Brain microvascular endothelial cell (primary cell): ENCODE measurements at regions not wholly inside any gene's neighbourhood (a gene's known extent, or its start where the extent isn't known, plus 50 kb on each side); places are given as distances from the start of the nearest gene placed in this dataset.

Source experiments
- DNase-seq: peaks from one replicate; pipeline ENCODE4 v3.0.0-alpha.2; 2020
- H3K27ac ChIP-seq: fragments of 250-450 bp; sonication (Bioruptor Pico); 2 replicates; pipeline ENCODE4 v1.5.1; 2020; ENCODE audit warnings: mild to moderate bottlenecking, moderate library complexity
- H3K27me3 ChIP-seq: fragments of 250-450 bp; sonication (Bioruptor Pico); replicated peaks from 2 replicates; pipeline ENCODE4 v1.5.1; 2020; ENCODE audit warnings: mild to moderate bottlenecking
- H3K36me3 ChIP-seq: fragments of 250-450 bp; sonication (Bioruptor Pico); replicated peaks from 2 replicates; pipeline ENCODE4 v1.5.1; 2020; ENCODE audit warnings: mild to moderate bottlenecking
- H3K4me3 ChIP-seq: 2 replicates; pipeline ENCODE4 v1.5.1; 2011; ENCODE audit warnings: low read depth, mild to moderate bottlenecking, control low read depth, low read length, moderate library complexity
- in situ Hi-C: cut with HindIII; loops from 2 replicates; pipeline ENCODE4 v1.10.0; 2017; ENCODE audit warnings: low sequenced_read_pairs, low pct_ligation_motif_present
- TF ChIP-seq, protein P1 (sequence below): IDR thresholded peaks from 2 replicates; pipeline ENCODE4 v1.5.1; 2011; ENCODE audit warnings: low read depth, mild to moderate bottlenecking, moderate library complexity, low read length, control low read depth, inconsistent platforms; ENCODE audit errors: missing control alignments

DNA sequence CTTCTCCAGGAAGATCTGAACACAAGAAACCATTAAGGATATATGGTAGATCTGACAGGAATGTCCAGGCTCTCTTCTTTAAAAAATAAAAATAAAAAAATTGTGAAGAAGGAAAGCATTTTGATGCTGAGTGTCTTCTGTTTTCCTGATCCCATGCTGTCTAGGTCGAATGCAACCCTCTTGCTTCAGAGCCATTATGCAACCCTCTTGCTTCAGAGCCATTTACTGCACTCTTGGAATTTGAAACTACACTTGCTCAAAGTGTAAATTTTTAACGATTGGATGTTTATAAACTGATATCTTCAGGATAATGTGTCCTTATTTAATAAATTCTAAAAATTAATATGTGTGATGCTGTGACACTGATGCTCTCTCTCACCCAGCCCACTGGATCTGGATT is 505.1 kb downstream of the DNAH5 start:
- TF ChIP-seq, protein P1, sequence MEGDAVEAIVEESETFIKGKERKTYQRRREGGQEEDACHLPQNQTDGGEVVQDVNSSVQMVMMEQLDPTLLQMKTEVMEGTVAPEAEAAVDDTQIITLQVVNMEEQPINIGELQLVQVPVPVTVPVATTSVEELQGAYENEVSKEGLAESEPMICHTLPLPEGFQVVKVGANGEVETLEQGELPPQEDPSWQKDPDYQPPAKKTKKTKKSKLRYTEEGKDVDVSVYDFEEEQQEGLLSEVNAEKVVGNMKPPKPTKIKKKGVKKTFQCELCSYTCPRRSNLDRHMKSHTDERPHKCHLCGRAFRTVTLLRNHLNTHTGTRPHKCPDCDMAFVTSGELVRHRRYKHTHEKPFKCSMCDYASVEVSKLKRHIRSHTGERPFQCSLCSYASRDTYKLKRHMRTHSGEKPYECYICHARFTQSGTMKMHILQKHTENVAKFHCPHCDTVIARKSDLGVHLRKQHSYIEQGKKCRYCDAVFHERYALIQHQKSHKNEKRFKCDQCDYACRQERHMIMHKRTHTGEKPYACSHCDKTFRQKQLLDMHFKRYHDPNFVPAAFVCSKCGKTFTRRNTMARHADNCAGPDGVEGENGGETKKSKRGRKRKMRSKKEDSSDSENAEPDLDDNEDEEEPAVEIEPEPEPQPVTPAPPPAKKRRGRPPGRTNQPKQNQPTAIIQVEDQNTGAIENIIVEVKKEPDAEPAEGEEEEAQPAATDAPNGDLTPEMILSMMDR: no peak
- Histone ChIP-seq H3K4me3 (no peak overlapping the region), H3K27me3 (no peaks in the 10 kb centered on the region), H3K27ac (no peak overlapping the region), H3K36me3 (no peaks in the 10 kb centered on the region)
- DNase-seq: no peak
- in situ Hi-C loops: no loop called here

- in situ Hi-C loops: no loop called here
- no peaks in the 10 kb centered on the region for H3K27me3 ChIP-seq
Measured at GRCh38 chr5:13427827-13428557, 516.5 kb downstream of the DNAH5 start.

DNA sequence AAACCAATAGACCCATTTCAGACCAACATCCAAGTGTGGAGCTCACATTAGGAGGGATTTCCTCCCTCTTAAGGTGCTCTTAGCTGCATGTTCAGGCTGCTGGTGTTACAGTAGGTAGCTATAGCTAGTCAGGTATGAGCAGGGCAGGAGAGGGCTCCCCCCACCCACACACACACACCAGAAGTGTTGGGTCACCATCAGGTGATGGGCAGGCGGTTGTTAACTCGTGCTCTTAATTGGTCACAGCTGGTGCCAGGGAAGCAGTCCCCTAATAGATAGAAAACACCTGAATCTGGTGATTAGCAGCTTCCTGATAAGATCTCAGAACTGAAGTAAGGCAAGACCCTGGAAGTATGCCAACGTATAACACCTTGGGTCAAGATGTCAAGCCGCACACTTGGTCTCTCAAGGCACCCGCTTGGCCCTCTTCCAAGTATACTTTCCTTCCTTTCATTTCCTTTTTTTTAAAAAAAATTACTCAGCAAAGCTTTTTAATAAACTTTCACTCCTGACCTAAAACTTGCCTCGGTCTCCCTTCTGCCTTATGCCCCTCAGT is 532.4 kb downstream of the DNAH5 start:
- Histone ChIP-seq H3K4me3 (no peak overlapping the region), H3K36me3 (no peaks in the 10 kb centered on the region), H3K27me3 (no peaks in the 10 kb centered on the region), H3K27ac (no peak overlapping the region)
- no peak for DNase-seq
- in situ Hi-C loops: no loop called here
- TF ChIP-seq, protein P1: no peak

More at GRCh38 chr5:13427827-13428557, 516.5 kb downstream of the DNAH5 start:
- H3K36me3 ChIP-seq: no peaks in the 10 kb centered on the region
- H3K27ac ChIP-seq: no peak overlapping the region
- TF ChIP-seq, protein P1: no peak
- no peak overlapping the region for H3K4me3 ChIP-seq
- DNase-seq: no peak

GRCh38 chr5:13408616-13409015 is 535.9 kb downstream of the DNAH5 start:
- no peaks in the 10 kb centered on the region for H3K27me3 ChIP-seq
- no peak overlapping the region for H3K4me3 ChIP-seq
- in situ Hi-C loops: no loop called here
- no peak overlapping the region for H3K27ac ChIP-seq
- no peaks in the 10 kb centered on the region for H3K36me3 ChIP-seq
- no peak for DNase-seq
- TF ChIP-seq, protein P1: no peak

DNA sequence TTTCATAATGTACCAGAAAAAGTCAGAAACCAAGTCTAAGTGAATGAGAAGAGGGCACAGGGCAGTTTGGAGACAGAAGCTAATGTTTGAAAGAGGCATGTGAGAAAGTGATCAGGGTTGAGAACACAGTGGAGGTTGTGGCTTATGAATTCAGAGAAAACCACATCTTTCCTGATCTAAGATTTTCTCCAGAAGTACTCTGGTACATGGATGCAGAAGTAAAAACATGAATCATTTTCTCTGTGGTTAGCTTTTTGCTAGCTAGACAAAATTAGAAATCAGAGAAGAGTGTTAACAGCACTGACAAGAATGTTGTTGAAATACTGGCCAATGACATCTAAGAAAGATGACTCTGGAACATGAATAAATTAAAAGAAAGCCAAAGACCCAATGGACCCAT is 541.1 kb downstream of the DNAH5 start:
- Histone ChIP-seq H3K4me3 (no peak overlapping the region), H3K27ac (no peak overlapping the region), H3K36me3 (no peaks in the 10 kb centered on the region), H3K27me3 (no peaks in the 10 kb centered on the region)
- DNase-seq: no peak
- TF ChIP-seq, protein P1: no peak
- in situ Hi-C loops: no loop called here

DNA sequence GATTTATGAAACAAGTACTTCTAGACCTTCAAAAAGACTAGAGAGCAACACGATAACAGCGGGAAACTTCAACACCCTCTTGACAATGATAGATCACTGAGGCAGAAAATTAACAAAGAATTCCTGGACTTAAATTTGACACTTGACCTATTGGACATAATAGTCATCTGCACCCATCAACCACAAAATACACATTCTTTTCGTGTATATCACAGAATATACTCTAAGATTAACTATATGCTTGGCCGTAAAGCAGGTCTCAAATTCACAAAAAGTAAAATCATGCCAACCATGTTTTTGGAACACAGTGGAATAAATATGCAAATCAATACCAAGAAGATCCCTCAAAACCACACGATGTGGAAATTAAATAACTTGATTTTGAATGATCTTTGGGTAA is 559.4 kb downstream of the DNAH5 start:
- in situ Hi-C loops: no loop called here
- no peaks in the 10 kb centered on the region for H3K27me3 ChIP-seq
- TF ChIP-seq, protein P1: no peak
- no peak overlapping the region for H3K27ac ChIP-seq
- no peaks in the 10 kb centered on the region for H3K36me3 ChIP-seq
- DNase-seq: no peak
- no peak overlapping the region for H3K4me3 ChIP-seq
